Prostate gland (tissue), 2 donors: ENCODE measurements at regions not wholly inside any gene's neighbourhood (a gene's known extent, or its start where the extent isn't known, plus 50 kb on each side); places are given as distances from the start of the nearest gene placed in this dataset.

Experiments
- DNase-seq: peaks from one replicate; pipeline ENCODE4 v3.0.0-alpha.2; 2019; ENCODE audit warnings: low spot score
- H3K27ac ChIP-seq, 2 donors: fragments of 200-600 bp; sonication (generic); 2 replicates each; pipeline ENCODE4 v1.5.1; 2017 to 2019
- H3K27me3 ChIP-seq: fragments of 200-600 bp; sonication (generic); replicated peaks from 2 replicates; pipeline ENCODE4 v1.5.1; 2019; ENCODE audit not compliant: insufficient read depth
- H3K36me3 ChIP-seq, 2 donors: fragments of 200-600 bp; sonication (generic); 1 replicate in 1 of 2; 2 replicates in 1 of 2; pipeline versions ENCODE4 v1.5.1 to v1.8.1; 2017 to 2019
- H3K4me1 ChIP-seq: fragments of 200-600 bp; sonication (generic); replicated peaks from 2 replicates; pipeline ENCODE4 v1.5.1; 2019
- H3K4me3 ChIP-seq, 2 donors: fragments of 200-600 bp; sonication (generic); 2 replicates each; pipeline ENCODE4 v1.5.1; 2017 to 2019
- H3K9me3 ChIP-seq: fragments of 200-600 bp; sonication (generic); 2 replicates; pipeline ENCODE4 v1.5.1; 2017
- CTCF ChIP-seq, 4 experiments: fragments of 200-600 bp in 2 of 4; fragments of 450-650 bp in 2 of 4; sonication (generic) in 2 of 4; IDR thresholded peaks; 1 replicate in 3 of 4; 2 replicates in 1 of 4; pipeline ENCODE4 v1.5.1; 2016 to 2019; ENCODE audit warnings: antibody characterized with exemption in 4 of 4, mild to moderate bottlenecking in 2 of 4, moderate library complexity in 2 of 4
- POLR2A ChIP-seq: fragments of 450-650 bp; IDR thresholded peaks from one replicate; pipeline ENCODE4 v1.6.1; 2016; ENCODE audit warnings: antibody characterized with exemption, mild to moderate bottlenecking
- POLR2AphosphoS5 ChIP-seq: sonication (generic); formaldehyde crosslinking; IDR thresholded peaks from one replicate; pipeline ENCODE4 v1.6.1; 2017; ENCODE audit warnings: antibody characterized with exemption
- WGBS: methylation state at CpG from one replicate; pipeline ENCODE4 v1.1.5; 2018; 5-methylcytosine and 5-hydroxymethylcytosine counted together
- intact Hi-C: fragments of 100-400 bp; cut with DNase I; formaldehyde crosslinking; loops from one replicate; pipeline ENCODE4 v1.14.2; 2022

- no peaks in the 10 kb centered on the region for H3K9me3 ChIP-seq
- intact Hi-C loops, result no loop called here
- H3K27me3 ChIP-seq, result no peaks in the 10 kb centered on the region
- H3K4me3 ChIP-seq, result no peak overlapping the region
- DNase-seq, result no peak
- H3K36me3 ChIP-seq, result no peaks in the 10 kb centered on the region
- WGBS, result 39% methylated on average over 2 of the region's 2 CpGs
- H3K4me1 ChIP-seq, result no peaks in the 10 kb centered on the region
- TF ChIP-seq CTCF (IDR thresholded peaks at IDR 0.05), result no peak
- TF ChIP-seq POLR2AphosphoS5, result no peak
- TF ChIP-seq POLR2A, result no peak
- H3K27ac ChIP-seq, result no peak overlapping the region
Observed at GRCh38 chr4:83809581-83809980, 273.7 kb downstream of the GPAT3 start.

GRCh38 chr4:83793481-83793880, 257.6 kb downstream of the GPAT3 start:
- Histone ChIP-seq H3K36me3 (no peaks in the 10 kb centered on the region), H3K27me3 (no peaks in the 10 kb centered on the region), H3K9me3 (no peaks in the 10 kb centered on the region), H3K4me1 (no peaks in the 10 kb centered on the region), H3K27ac (no peak overlapping the region), H3K4me3 (no peak overlapping the region)
- 46% methylated on average over 2 of the region's 2 CpGs for whole genome bisulfite sequencing
- TF ChIP-seq POLR2A, result no peak
- intact Hi-C loops, result no loop called here
- no peak for DNase-seq

- no peak for DNase-seq
- no peak for TF ChIP-seq CTCF (IDR thresholded peaks at IDR 0.05)
- no peak for TF ChIP-seq POLR2AphosphoS5
- no peak for TF ChIP-seq POLR2A
- H3K4me3 ChIP-seq, result no peak overlapping the region
- intact Hi-C loops, result no loop called here
- no peaks in the 10 kb centered on the region for H3K9me3 ChIP-seq
- H3K27me3 ChIP-seq, result no peaks in the 10 kb centered on the region
- no peak overlapping the region for H3K27ac ChIP-seq
- H3K36me3 ChIP-seq, result no peaks in the 10 kb centered on the region
- H3K4me1 ChIP-seq, result no peaks in the 10 kb centered on the region
- 85% methylated on average over 1 of the region's 1 CpG for whole genome bisulfite sequencing
Observed at GRCh38 chr4:83785891-83786290, 250.0 kb downstream of the GPAT3 start.

- TF ChIP-seq CTCF (IDR thresholded peaks at IDR 0.05) (no peak), POLR2AphosphoS5 (no peak), POLR2A (no peak)
- Histone ChIP-seq H3K9me3 (no peaks in the 10 kb centered on the region), H3K27ac (no peak overlapping the region), H3K4me3 (no peak overlapping the region), H3K27me3 (no peaks in the 10 kb centered on the region), H3K36me3 (no peaks in the 10 kb centered on the region), H3K4me1 (no peaks in the 10 kb centered on the region)
- 71% methylated on average over 1 of the region's 1 CpG for WGBS
- no peak for DNase-seq
- intact Hi-C loops, result no loop called here
Observed at GRCh38 chr4:83783215-83783614, 247.3 kb downstream of the GPAT3 start.

- Histone ChIP-seq H3K9me3 (no peaks in the 10 kb centered on the region), H3K27me3 (no peaks in the 10 kb centered on the region), H3K4me3 (no peak overlapping the region), H3K36me3 (no peaks in the 10 kb centered on the region), H3K27ac (no peak overlapping the region), H3K4me1 (no peaks in the 10 kb centered on the region)
- intact Hi-C loops, result no loop called here
- DNase-seq, result no peak
- 56% methylated on average over 6 of the region's 6 CpGs for WGBS
- TF ChIP-seq POLR2AphosphoS5 (no peak), POLR2A (no peak), CTCF (IDR thresholded peaks at IDR 0.05) (no peak)
Observed at GRCh38 chr4:83782591-83782990, 246.7 kb downstream of the GPAT3 start.
